SK-N-MC (cell line): ENCODE measurements at regions not wholly inside any gene's neighbourhood (a gene's known extent, or its start where the extent isn't known, plus 50 kb on each side); places are given as distances from the start of the nearest gene placed in this dataset.
"Not testable (repeated sequence)": the region's sequence is repeated elsewhere in the genome, so short reads cannot be mapped to it uniquely, and the experiment has no call there.

Experiments
- EZH2 ChIP-seq: fragments of 200-600 bp; sonication (generic); IDR thresholded peaks from one replicate; pipeline ENCODE4 v1.6.1; 2017; ENCODE audit warnings: antibody characterized with exemption
- FOXP2 ChIP-seq: optimal IDR thresholded peaks from 2 replicates; pipeline ENCODE3; 2011; ENCODE audit warnings: mild to moderate bottlenecking, moderate library complexity; ENCODE audit not compliant: insufficient read depth; ENCODE audit errors: extremely low read length, control extremely low read depth
- POLR2AphosphoS5 ChIP-seq: IDR thresholded peaks from 2 replicates; pipeline ENCODE4 v1.6.1; 2012; ENCODE audit warnings: mild to moderate bottlenecking, low read depth, low read length, borderline replicate concordance

- not testable (repeated sequence) for TF ChIP-seq POLR2AphosphoS5, EZH2, FOXP2
These were observed 249.2 kb upstream of the USP15 start for GRCh38 chr12:62010973-62011372.
